HG02571 (cell line): ENCODE measurements at regions not wholly inside any gene's neighbourhood (a gene's known extent, or its start where the extent isn't known, plus 50 kb on each side); places are given as distances from the start of the nearest gene placed in this dataset.
"Not testable (repeated sequence)": the region's sequence is repeated elsewhere in the genome, so short reads cannot be mapped to it uniquely, and the experiment has no call there.

Source experiments
- ATAC-seq: cut with Tn5 transposase; IDR thresholded peaks from one replicate; pipeline ENCODE4 v1.9.1; 2021; ENCODE audit warnings: mild to moderate bottlenecking, moderate library complexity; ENCODE audit not compliant: unreplicated experiment

DNA sequence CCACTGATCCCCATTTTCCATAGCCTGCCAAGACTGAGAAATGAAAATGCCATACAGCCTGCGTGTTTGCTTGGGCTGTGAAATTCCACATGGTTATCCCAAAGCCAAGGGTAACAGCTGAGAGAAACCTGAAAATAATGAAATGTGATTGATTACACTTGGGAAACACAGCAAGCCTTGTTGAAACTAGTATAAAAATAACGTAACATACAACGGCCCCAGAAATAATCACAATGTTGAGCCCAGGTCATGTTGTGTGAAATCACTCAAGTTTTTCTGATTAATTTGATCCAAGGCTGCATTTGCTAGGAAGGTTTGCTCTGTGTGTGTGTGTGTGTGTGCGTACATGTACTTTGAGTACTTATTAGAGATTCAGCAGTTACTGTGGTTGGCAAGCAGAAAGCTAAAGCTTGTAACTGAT, 269.0 kb downstream of the OXSM start:
- ATAC-seq, result no peak

DNA sequence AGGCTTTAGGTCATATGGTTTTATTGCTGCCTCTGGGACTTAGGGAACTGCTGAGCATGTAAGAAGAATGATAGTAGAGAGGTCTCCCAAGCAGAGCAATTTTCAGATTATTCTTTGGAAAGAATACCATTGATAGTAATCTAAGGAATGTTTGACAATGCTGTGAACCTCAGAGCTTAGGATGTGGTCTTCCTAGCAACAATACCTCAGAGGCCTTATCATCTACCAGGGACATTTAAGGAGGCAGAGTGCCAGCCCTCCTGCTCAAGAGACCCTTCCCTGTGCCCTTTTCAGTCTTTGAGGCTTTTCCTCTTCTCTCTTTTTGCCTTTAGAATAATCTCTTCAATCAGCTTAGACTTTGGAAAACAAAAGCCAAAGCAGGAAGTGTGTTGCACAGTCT, 272.1 kb downstream of the OXSM start:
- no peak for ATAC-seq

GRCh38 chr3:26064297-26064696, 274.4 kb downstream of the OXSM start:
- ATAC-seq, result no peak

DNA sequence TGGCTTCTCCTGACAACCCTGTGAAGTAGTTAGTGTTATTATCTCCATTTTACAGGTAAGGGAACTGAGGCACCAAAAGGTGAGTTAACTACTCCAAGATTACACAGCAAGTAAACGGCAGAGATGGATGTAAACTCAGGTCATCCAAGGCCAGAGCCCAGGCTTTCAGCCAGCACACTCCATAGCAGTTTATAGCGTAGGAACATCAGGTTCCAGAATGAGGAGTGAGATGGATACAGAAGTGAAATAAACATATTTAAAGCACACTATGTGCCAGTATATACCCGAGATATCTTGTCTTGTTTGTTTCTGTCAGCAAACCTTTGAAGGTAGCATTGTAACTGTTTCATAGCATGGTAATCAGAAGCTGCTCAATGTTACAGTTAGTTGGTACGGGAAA, 279.0 kb downstream of the OXSM start:
- no peak for ATAC-seq

DNA sequence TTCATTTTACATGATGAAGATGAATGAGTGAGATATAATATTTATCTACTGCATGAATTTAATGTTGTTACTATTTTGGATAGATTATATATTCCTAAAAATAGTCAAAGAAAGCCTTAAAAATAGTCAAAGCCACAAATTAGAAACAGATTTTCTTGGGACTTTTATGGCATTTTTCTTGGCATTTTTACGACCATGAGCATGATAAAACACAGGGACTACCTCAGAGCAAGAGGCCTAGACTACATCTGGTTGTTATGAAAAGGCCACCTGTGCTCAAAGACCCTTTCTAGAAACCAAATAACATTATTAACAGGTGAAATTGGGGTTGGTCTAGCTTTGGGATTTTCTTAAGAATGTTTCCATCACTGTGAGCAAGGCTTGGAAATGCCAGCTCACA, 281.0 kb downstream of the OXSM start:
- no peak for ATAC-seq

DNA sequence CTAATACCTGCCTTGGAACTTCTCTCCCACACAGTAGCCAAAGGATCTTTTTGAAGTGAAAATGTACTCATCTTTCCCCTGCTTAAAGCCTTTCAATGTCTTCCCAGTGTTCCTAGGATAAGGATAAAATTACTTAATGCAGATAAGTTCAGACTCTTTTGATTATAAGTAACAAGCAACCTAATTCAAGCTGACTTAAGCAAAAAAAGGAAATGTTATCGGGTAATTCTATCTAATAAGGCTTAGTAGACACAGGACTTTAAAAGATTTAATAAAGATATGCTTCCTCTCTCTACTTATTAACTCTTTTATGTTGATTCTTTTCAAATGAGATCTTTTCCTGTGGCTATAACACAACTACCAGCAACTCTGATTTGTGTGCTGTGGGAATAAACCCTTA, 284.2 kb downstream of the OXSM start:
- no peak for ATAC-seq

DNA sequence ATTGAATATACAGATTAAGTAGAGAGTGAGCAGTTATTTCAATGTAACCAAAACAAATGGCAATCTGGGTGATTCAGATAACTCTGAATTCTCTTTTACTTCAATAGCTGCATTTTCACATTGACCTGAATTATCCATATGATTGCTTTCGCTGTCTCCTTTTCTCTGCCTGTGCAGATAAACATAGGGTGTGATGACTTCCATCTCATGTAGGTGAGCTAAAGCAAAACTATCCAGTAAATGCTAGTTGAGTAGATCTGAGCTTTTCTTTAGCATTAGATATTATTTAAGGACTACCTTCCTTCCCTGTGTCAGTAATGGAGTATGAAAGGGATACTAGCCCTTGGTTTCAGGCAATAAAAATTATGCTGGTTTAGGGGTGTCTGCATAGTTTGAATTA, 288.6 kb downstream of the OXSM start:
- no peak for ATAC-seq

DNA sequence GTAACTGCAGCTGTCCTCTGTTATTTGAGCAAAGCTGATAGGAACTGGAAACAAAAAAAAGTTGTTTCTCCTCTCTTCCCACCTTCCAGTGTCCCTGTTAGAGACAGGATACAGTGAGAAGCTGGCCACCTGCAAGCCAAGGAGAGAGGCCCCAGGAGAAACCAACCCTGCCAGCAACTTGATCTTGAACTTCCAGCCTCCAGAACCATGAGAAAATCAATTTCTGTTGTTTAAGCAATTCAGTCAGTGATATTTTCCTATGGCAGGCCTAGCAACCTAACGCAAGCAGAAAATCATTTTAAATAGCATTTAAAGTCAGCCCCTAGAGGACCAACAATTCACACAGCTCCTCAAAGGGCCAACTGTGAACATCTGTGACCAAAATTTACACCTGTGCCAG, 291.3 kb downstream of the OXSM start:
- no peak for ATAC-seq

GRCh38 chr3:26081806-26082205, 291.9 kb downstream of the OXSM start:
- no peak for ATAC-seq

DNA sequence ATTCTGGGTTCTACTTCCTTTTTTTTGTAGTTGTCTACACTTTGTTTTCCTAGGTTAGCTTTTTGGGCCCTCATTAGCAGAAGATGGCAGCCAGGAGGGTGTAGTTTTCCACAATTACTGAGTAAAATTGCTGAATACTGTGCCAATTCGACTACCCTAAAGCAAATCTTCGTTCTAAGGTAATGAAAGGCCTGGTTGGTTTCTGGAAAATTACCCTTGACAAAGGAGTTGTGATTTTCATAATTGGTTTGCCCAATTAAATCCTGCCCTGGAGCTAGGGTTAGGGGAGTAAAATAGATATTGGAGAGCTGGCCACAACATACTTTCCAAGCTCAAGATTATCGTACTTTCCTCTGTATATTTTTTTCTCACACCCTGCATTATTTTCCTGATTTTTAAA, 293.0 kb downstream of the OXSM start:
- ATAC-seq, result no peak

- ATAC-seq, result no peak
Measured at GRCh38 chr3:26084629-26085028, 294.7 kb downstream of the OXSM start.

GRCh38 chr3:26087751-26088150, 297.9 kb downstream of the OXSM start:
- ATAC-seq, result no peak

GRCh38 chr3:26089249-26089648, 299.4 kb downstream of the OXSM start:
- no peak for ATAC-seq

- ATAC-seq, result no peak
Measured at GRCh38 chr3:26090589-26090988, 300.7 kb downstream of the OXSM start.

- ATAC-seq, result no peak
Measured at GRCh38 chr3:26091096-26091495, 301.2 kb downstream of the OXSM start.

GRCh38 chr3:26091626-26092025, 301.7 kb downstream of the OXSM start:
- no peak for ATAC-seq

DNA sequence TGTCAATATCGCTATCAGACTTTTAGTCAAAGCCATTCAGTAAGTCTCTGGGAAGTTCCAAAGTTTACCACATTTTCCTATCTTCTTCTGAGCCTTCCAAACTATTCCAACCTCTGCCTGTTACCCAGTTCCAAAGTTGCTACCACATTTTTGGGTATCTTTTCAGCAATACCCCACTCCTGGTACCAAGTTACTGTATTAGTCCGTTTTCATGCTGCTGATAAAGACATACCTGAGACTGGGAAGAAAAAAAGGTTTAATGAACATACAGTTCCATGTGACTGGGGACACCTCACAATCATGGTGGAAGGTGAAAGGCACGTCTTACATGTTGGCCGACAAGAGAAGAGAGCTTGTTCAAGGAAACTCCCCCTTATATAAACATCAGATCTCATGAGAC, 307.2 kb downstream of the OXSM start:
- ATAC-seq, result not testable (repeated sequence)

DNA sequence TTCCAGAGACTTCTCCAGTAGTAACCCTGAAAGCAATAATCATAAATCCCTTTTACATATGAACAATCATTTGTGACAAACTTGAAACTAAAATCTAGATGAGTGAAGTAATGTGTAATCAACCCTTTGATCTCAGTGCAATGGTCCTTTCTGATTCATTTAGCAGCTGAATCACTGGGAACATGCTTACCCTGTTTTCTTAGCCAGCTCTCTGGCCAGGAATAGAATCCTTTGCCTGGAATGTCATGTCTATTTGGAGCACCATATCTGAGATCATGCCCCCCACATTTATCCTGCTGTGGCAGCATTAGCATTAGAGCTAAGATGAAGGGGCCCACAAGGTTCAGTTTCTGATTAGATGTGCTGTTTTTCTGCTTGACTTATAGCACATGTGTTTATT, 309.8 kb downstream of the OXSM start:
- no peak for ATAC-seq

GRCh38 chr3:26100176-26100575, 310.3 kb downstream of the OXSM start:
- ATAC-seq, result no peak

- ATAC-seq, result no peak
Measured at GRCh38 chr3:26102376-26102775, 312.5 kb downstream of the OXSM start.

DNA sequence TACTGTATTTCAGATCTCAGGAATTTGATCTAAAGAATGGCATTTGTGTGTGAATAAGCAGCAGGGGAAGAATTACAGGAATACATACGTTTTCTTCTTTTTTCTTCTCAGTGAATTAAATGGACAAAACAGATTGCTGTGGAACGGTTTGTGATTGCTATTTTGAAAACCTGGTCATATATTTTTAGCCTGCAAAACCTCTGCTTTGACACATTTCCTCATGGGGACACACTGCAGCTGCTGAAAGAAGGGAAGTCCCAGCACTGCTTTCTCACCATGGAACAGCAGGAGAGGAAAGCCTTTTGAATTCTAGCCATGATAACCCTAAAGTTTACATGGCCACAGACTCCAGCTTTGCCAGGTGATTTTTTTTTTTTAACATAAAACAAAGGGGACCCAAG, 315.0 kb downstream of the OXSM start:
- no peak for ATAC-seq

- ATAC-seq, result no peak
Measured at GRCh38 chr3:26105261-26105660, 315.4 kb downstream of the OXSM start.

DNA sequence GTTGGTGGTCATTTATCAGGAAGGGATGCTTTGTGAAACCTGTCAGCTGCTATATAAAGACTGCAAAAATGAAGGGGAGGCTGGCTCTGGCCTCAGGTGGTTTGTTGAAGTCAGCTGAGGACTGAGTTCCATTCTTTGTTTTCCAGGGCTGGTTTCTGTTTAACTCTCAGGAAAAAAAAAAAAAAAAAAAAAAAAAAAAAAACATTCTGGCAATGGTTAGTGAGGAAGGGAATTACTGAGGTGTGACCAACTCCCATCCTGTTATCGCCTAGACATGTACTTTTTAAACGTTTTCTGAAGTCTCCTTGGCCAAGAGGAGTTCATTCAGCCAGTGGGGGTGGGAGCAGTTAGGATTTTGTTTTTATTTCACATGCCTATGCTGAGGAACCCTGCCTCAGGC, 316.3 kb downstream of the OXSM start:
- ATAC-seq, result no peak
